ENCODE measurements at regions not wholly inside any gene's neighbourhood (a gene's known extent, or its start where the extent isn't known, plus 50 kb on each side); places are given as distances from the start of the nearest gene placed in this dataset.
"Not testable (repeated sequence)": the region's sequence is repeated elsewhere in the genome, so short reads cannot be mapped to it uniquely, and the experiment has no call there.

DNA sequence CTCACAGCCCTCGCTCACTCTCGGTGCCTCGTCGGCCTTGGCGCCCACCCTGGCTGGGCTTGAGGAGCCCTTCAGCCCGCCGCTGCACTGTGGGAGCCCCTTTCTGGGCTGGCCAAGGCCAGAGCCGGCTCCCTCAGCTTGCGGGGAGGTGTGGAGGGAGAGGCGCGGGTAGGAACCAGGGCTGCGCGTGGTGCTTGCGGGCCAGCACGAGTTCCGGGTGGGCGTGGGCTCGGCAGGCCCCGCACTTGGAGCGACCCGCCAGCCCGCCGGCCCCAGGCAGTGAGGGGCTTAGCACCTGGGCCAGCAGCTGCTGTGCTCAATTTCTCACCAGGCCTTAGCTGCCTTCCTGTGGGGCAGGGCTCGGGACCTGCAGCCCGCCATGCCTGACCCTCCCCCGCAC is 202.4 kb upstream of the PRSS16 start:
- not testable (repeated sequence) for DNase-seq (ENCODE audit: low spot score)

DNA sequence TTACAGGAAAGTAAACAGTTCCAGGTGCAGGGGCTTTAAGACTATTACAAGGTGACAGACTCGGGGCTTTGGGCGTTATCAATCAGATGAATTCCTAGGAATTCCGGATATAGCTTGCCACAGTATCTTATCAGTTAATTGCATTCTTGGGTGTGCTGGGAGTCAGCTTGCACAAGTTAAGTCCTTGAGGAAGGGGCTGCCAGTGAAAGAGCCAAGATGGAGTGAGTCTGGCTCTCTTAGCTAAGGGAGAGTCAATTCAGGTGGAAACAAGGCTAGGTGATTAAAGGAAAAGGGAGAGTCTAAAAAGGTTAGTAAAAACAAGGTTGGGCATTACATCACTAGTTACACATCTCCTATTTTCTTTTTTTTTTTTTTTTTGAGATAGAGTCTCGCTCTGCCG is 199.8 kb upstream of the PRSS16 start:
- DNase-seq (ENCODE audit: low spot score); ATAC-seq: not testable (repeated sequence)

More for the DNA sequence above, 202.4 kb upstream of the PRSS16 start:
- ATAC-seq = not testable (repeated sequence)

DNA sequence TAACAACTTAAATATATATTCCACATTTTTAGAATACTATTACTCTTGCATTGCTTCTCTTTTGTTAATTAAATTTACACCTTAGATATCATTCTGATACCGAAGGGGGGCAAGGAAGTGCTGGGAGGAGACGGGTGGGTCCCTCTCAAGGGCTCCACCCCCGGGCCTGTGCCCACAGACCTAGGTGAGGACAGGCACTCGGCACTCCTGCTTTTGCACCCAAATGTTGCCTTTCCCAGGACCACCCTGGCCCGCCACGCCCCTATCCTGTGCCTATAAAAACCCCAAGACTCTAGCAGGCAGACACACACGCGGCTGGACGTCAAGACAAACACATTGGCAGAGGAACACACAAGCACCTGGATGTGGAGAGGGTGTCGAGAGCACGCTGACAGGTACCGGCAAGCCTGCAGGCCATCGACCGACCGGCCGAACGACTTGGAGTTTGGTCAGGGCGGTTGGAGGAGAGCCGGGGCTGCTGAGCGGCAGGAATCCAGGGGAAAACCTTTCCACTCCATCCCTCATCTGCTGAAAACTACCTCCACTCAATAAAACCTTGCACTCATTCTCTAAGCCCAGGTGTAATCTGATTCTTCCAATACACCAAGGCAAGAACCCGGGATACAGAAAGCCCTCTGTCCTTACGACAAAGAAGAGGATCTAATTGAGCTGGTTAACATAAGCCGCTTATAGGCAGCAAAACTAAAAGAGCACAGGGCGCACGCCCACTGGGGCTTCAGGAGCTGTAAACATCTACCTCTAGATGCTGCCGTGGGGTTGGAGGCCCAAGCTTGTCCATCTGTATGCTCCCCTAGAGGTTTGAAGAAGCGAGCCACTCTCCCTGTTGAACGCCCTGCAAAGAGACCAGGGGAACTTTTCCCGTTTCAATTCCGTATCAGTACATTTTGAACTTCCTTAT is 197.4 kb upstream of the PRSS16 start:
- DNase-seq (ENCODE audit: low spot score) (no peak), ATAC-seq (peak; percentile 22)

DNA sequence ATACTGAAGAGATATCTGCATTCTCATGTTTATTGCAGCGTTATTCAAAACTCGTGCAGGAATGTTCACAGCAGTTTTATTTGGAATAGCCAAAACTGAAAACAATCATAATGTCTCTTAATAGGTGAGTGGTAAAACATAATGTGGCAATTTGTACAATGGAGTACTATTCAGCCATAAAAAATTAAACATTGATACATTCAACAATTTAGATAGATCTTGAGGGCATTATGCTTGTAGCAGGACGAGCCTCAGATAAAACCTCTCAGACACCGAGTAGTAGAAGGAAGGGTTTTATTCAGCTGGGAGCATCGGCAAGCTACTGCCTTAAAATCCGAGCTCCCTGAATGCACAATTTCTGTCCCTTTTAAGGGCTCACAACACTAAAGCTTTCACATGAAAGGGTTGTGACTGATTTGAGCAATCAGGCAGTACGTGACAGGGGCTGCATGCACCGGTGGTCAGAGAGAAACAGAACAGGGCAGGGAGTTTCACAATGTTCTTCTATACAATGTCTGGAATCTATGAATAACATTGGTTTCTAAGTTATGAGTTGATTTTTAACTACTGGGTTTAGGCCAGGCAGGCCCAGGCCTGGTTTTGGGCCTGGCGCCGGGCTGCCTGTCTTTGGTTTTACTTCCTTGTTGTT is 195.3 kb upstream of the PRSS16 start:
- not testable (repeated sequence) for DNase-seq (ENCODE audit: low spot score); ATAC-seq

GRCh38 chr6:27052731-27053082 is 194.8 kb upstream of the PRSS16 start:
- no peak for DNase-seq (ENCODE audit: low spot score)
- ATAC-seq = no peak

DNA sequence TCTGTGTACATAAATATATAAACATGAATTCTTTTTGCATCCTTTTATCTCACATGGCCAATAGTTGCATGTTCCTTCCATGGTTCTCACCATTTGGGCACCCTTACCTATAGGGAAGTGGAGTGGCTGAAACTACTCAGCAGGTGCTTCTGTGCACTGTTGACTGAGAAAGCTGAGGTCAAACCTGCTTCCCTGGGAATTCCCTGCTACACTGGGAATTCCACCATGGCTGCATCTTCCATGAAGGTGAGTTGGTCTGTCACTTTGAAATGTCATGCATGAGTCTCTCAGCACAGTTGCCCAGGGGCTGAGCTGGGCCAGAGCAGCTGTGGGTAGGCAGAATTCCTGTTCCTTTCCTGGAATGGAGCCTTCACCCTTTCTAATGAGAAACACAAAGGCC is 193.8 kb upstream of the PRSS16 start:
- DNase-seq (ENCODE audit: low spot score) (no peak), ATAC-seq (no peak)

- DNase-seq (ENCODE audit: low spot score) = no peak
- no peak for ATAC-seq
These were observed 190.9 kb upstream of the PRSS16 start for GRCh38 chr6:27056615-27057014.

GRCh38 chr6:27059621-27060425 is 187.7 kb upstream of the PRSS16 start:
- DNase-seq (ENCODE audit: low spot score) = no peak

GRCh38 chr6:27061235-27061993 is 186.1 kb upstream of the PRSS16 start:
- ATAC-seq = no peak
- DNase-seq (ENCODE audit: low spot score) = no peak

More at GRCh38 chr6:27059621-27060425, 187.7 kb upstream of the PRSS16 start:
- ATAC-seq = no peak

GRCh38 chr6:27062755-27063154 is 184.7 kb upstream of the PRSS16 start:
- DNase-seq (ENCODE audit: low spot score) (no peak), ATAC-seq (no peak)

GRCh38 chr6:27065183-27065582 is 182.3 kb upstream of the PRSS16 start:
- ATAC-seq = no peak
- DNase-seq (ENCODE audit: low spot score) = no peak

DNA sequence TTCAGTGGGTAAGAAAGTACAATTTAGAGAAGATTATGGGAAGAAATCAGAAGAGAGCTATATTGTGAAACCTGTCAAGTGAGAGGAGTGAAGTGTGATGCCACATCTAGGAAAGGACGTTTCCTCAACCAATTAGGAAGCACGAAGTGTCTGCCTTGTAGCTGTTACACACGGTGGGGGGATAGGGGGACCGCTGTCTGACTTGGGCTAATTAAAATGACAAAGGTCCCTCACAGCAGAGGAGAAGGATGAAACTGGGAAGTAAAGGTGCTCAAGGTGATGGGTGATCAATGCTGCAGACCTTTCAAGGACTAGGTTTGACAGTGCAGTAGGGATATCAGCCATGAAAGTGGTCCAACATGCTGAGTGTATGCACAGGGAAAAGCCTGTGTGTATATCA is 181.1 kb upstream of the PRSS16 start:
- ATAC-seq (no peak), DNase-seq (ENCODE audit: low spot score) (no peak)

GRCh38 chr6:27066802-27067201 is 180.7 kb upstream of the PRSS16 start:
- no peak for DNase-seq (ENCODE audit: low spot score)
- no peak for ATAC-seq

DNA sequence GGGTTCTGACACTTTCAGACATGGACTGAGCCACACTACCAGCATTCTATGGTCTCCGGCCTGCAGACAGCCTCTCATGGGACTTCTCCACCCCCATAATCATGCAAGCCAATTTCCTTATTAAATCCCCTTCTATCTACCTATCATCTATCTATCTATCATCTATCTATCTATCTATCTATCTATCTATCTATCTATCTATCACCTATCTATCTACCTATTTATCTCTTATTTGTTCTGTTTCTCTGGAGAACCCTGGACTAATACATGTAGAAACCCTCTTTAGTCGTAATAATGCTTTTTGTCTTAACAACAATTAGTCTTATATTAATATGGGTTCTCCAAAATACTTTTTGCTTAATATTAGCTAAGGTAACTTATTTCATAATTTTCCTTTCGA is 174.1 kb upstream of the PRSS16 start:
- no peak for ATAC-seq
- DNase-seq (ENCODE audit: low spot score) = no peak

- DNase-seq (ENCODE audit: low spot score) (no peak), ATAC-seq (no peak)
These were observed 171.4 kb upstream of the PRSS16 start for GRCh38 chr6:27076116-27076515.

DNA sequence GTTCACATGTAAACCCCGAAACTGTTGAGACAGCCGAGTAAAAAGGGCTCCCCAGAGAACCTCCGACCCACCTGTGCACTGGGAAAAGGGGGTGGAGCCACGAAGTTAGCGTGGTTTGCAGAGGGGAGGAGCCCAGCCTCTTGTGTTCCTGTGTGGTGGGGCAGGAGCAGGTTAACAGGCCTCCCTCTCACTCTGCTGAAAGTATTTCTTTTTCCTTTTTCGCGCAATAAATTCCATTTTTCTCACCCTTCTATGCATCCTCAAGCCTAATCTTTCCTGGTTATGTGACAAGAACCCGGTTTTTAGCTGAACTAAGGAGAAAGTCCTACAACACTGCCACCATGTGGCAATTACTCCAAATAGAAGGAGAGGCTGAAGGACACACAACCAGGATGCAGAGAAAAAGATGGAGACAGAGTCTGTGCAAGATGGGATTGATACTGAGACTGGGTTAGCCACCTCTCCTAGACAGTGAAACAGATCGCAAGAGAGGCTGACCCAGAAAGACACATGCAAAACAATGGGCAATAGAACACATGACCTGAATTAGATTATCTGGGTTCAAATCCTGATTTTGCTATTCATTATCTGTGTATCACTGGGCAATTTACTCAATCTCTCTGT is 168.7 kb upstream of the PRSS16 start:
- peak; percentile 50 for DNase-seq (ENCODE audit: low spot score)
- peak; percentile 99 for ATAC-seq

- DNase-seq (ENCODE audit: low spot score) = no peak
- ATAC-seq = no peak
These were observed 166.3 kb upstream of the PRSS16 start for GRCh38 chr6:27081188-27081587.

GRCh38 chr6:27081931-27082330 is 165.6 kb upstream of the PRSS16 start:
- ATAC-seq (no peak), DNase-seq (ENCODE audit: low spot score) (no peak)

DNA sequence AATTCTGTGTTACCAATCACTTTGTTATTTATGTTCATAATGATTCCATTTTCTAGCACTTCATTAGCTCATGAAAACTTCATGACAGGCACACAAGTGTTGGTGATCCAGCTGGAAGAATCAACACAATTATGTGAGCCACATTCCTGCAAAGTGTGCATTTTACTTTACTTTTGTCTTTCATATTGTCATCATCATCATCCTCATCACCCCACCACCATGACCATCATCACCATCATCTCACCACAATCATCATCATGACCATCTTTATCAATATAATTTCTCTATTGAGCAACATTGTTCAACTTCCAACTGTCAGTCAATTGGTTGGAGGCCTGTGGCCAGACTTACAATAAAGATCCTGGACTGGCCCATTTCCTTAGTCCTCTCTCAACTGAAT is 159.4 kb upstream of the PRSS16 start:
- no peak for DNase-seq (ENCODE audit: low spot score)
- no peak for ATAC-seq

GRCh38 chr6:27091661-27092315 is 155.7 kb upstream of the PRSS16 start:
- ATAC-seq (no peak), DNase-seq (ENCODE audit: low spot score) (no peak)

All from left lobe of liver (tissue), 2 donors.